H1 (cell line): ENCODE measurements at regions not wholly inside any gene's neighbourhood (a gene's known extent, or its start where the extent isn't known, plus 50 kb on each side); places are given as distances from the start of the nearest gene placed in this dataset.

Experiments
- CEBPB ChIP-seq: IDR thresholded peaks from 2 replicates; pipeline ENCODE4 v1.6.1; 2012; ENCODE audit warnings: low read depth, low read length
- KDM1A ChIP-seq: fragments of 200-600, 300-600 bp; sonication (generic); IDR thresholded peaks from 2 replicates; pipeline ENCODE4 v1.7.1; 2016; ENCODE audit warnings: mild to moderate bottlenecking, low read length, borderline replicate concordance
- PHF8 ChIP-seq: fragments of 200-600 bp; sonication (generic); conservative IDR thresholded peaks from 2 replicates; pipeline ENCODE4 v1.7.1; 2012; ENCODE audit warnings: low read depth, mild to moderate bottlenecking, inconsistent platforms, low read length, moderate library complexity
- POLR2A ChIP-seq, 2 experiments: IDR thresholded peaks; 1 replicate in 1 of 2; 2 replicates in 1 of 2; pipeline ENCODE4 v1.6.1; 2011; ENCODE audit warnings: low read depth in 2 of 2, low read length in 2 of 2, mild to moderate bottlenecking in 2 of 2; ENCODE audit errors: control extremely low read depth in 1 of 2
- RNF2 ChIP-seq: fragments of 200-900, 300-1000 bp; sonication (generic); IDR thresholded peaks from 2 replicates; pipeline ENCODE4 v1.7.1; 2016; ENCODE audit warnings: borderline replicate concordance, low read depth, mild to moderate bottlenecking, antibody characterized with exemption, low read length; ENCODE audit not compliant: poor library complexity, severe bottlenecking; ENCODE audit errors: missing control alignments
- ZNF274 ChIP-seq: IDR thresholded peaks from 2 replicates; pipeline ENCODE4 v1.7.0; 2012; ENCODE audit warnings: low read length, borderline replicate concordance; ENCODE audit errors: extremely low read depth
- TF ChIP-seq, protein P1 (sequence below), 3 experiments: IDR thresholded peaks; 1 replicate in 2 of 3; 2 replicates in 1 of 3; pipeline versions ENCODE4 v1.5.1 to v1.6.1; 2011; ENCODE audit warnings: low read length in 3 of 3, mild to moderate bottlenecking in 3 of 3, inconsistent platforms in 2 of 3, low read depth in 1 of 3, moderate library complexity in 1 of 3; ENCODE audit not compliant: insufficient read depth in 1 of 3; ENCODE audit errors: control extremely low read depth in 1 of 3

DNA sequence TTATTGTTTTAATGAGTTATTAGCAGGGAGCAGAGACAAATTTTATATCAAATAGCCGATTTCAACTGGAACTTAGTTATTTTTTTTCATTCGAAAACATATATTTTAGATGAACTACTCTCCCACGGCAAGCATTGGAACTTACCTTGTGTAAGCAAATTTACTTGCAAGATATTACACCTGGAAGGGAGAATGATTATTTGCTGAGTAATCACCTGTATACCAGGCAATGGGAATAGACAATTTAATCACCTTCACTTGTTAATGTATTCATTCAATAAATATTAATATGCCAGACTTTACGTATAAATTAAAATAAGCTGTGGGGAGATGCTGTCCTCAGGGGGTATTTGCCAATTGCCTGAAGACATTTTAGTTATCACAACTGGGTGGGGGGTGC is 1069.9 kb upstream of the CHAC2 start:
- no peak for TF ChIP-seq POLR2A (IDR thresholded peaks at IDR 0.05; ENCODE audit: control extremely low read depth in 1 of 2, low read depth in 2 of 2, low read length in 2 of 2)
- TF ChIP-seq ZNF274, result no peak
- TF ChIP-seq, protein P1, sequence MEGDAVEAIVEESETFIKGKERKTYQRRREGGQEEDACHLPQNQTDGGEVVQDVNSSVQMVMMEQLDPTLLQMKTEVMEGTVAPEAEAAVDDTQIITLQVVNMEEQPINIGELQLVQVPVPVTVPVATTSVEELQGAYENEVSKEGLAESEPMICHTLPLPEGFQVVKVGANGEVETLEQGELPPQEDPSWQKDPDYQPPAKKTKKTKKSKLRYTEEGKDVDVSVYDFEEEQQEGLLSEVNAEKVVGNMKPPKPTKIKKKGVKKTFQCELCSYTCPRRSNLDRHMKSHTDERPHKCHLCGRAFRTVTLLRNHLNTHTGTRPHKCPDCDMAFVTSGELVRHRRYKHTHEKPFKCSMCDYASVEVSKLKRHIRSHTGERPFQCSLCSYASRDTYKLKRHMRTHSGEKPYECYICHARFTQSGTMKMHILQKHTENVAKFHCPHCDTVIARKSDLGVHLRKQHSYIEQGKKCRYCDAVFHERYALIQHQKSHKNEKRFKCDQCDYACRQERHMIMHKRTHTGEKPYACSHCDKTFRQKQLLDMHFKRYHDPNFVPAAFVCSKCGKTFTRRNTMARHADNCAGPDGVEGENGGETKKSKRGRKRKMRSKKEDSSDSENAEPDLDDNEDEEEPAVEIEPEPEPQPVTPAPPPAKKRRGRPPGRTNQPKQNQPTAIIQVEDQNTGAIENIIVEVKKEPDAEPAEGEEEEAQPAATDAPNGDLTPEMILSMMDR (IDR thresholded peaks at IDR 0.05; ENCODE audit: control extremely low read depth in 1 of 3, insufficient read depth in 1 of 3, low read depth in 1 of 3, low read length in 3 of 3), result no peak
- TF ChIP-seq CEBPB, result no peak
- TF ChIP-seq RNF2, result no peak
- no peak for TF ChIP-seq PHF8
- no peak for TF ChIP-seq KDM1A
